ENCODE measurements at regions not wholly inside any gene's neighbourhood (a gene's known extent, or its start where the extent isn't known, plus 50 kb on each side); places are given as distances from the start of the nearest gene placed in this dataset.

- TF ChIP-seq CTCF (IDR thresholded peaks at IDR 0.05) (no peak), ZFX (IDR thresholded peaks at IDR 0.05; ENCODE audit: borderline replicate concordance) (no peak)
Observed at GRCh38 chr4:171599628-171600027, 213.6 kb upstream of the GALNTL6 start.
